ENCODE measurements at regions not wholly inside any gene's neighbourhood (a gene's known extent, or its start where the extent isn't known, plus 50 kb on each side); places are given as distances from the start of the nearest gene placed in this dataset.
A peak's percentile ranks its signal among the peaks of the same experiment; 100 is the strongest.

DNA sequence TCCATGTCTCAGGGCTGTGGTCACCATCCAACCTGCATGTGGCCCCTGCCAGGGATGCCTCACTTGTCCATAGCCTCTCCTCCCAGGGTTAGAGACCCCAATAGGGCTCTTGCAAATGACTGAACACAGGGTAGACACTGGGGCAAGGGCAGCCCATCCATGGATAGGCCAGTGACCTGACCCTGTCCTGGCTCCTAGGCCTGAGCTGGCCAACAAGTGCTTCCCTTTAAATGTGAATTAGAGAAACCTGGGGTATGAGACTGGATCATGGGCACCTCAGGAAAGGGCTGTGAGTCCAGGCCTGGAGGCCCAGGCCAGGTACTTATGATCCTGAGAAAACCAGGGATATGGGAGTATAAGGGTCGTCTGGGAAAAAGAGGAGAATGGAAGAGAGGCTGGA, 64.5 kb downstream of the COPS8 start:
- Mint-ChIP-seq H3K9me3 (ENCODE audit: unreplicated experiment) (peaks cover 2% of the 10 kb centered on the region), H3K27me3 (ENCODE audit: unreplicated experiment) (no peaks in the 10 kb centered on the region), H3K27ac (ENCODE audit: unreplicated experiment) (no peak overlapping the region), H3K4me3 (ENCODE audit: unreplicated experiment) (no peak overlapping the region), H3K36me3 (ENCODE audit: unreplicated experiment) (peaks cover 15% of the 10 kb centered on the region), H3K4me1 (ENCODE audit: low read depth, unreplicated experiment) (no peaks in the 10 kb centered on the region)
- TF ChIP-seq, protein P1, sequence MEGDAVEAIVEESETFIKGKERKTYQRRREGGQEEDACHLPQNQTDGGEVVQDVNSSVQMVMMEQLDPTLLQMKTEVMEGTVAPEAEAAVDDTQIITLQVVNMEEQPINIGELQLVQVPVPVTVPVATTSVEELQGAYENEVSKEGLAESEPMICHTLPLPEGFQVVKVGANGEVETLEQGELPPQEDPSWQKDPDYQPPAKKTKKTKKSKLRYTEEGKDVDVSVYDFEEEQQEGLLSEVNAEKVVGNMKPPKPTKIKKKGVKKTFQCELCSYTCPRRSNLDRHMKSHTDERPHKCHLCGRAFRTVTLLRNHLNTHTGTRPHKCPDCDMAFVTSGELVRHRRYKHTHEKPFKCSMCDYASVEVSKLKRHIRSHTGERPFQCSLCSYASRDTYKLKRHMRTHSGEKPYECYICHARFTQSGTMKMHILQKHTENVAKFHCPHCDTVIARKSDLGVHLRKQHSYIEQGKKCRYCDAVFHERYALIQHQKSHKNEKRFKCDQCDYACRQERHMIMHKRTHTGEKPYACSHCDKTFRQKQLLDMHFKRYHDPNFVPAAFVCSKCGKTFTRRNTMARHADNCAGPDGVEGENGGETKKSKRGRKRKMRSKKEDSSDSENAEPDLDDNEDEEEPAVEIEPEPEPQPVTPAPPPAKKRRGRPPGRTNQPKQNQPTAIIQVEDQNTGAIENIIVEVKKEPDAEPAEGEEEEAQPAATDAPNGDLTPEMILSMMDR (IDR thresholded peaks at IDR 0.05; ENCODE audit: partially characterized antibody, unreplicated experiment) = no peak
- DNase-seq = no peak

DNA sequence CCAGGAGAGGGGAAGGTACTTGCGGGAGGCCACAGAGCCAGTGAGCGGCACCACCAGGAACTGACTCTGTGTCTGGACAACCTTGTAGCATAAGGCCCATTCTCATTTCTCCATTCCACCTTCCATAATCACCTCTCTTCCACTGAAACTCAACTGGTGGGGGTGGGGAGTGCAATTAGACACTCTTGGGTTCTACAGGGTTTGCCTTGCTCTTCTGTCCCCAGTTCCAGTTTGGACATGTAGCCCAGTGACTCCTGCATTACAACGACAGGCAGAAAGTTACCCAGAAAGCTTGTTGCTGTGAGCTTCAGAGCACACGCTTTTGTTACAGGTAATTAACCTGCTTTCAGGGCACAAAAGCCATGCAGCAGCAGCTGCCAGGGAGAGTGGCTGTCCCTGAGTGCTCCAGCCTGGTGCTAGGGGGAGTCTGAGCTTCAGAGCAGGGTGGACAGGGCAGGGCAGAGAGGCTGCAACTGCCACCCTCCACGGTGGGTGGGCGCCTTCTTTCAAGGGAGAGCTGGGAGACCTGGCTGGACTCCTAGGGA, 65.2 kb downstream of the COPS8 start:
- no peak overlapping the region for H3K4me3 Mint-ChIP-seq (ENCODE audit: unreplicated experiment)
- H3K27me3 Mint-ChIP-seq (ENCODE audit: unreplicated experiment) = no peaks in the 10 kb centered on the region
- no peak overlapping the region for H3K27ac Mint-ChIP-seq (ENCODE audit: unreplicated experiment)
- no peak for DNase-seq
- H3K9me3 Mint-ChIP-seq (ENCODE audit: unreplicated experiment) = peaks cover 2% of the 10 kb centered on the region
- H3K36me3 Mint-ChIP-seq (ENCODE audit: unreplicated experiment) = peaks cover 15% of the 10 kb centered on the region
- TF ChIP-seq, protein P1 (IDR thresholded peaks at IDR 0.05; ENCODE audit: partially characterized antibody, unreplicated experiment) = no peak
- H3K4me1 Mint-ChIP-seq (ENCODE audit: low read depth, unreplicated experiment) = no peaks in the 10 kb centered on the region

DNA sequence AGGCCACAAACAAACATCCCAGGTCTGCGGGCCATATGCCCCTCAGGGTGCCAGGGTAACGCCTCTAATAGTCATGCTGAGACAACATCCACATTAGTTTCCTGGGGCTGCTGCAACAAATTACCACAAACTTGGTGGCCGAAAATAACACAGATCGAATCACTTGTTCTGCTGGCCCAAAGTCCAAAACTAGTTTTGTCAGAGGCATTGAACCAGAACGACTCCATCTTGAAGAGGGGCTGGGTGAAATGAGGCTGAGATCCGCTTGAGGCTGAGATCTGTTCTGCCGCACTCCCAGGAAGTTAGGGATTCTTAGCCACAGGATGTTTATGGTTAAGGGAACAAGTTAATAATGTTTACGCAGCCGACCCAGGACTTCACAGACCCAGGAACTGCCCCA, 66.7 kb downstream of the COPS8 start:
- H3K4me3 Mint-ChIP-seq (ENCODE audit: unreplicated experiment) = no peak overlapping the region
- TF ChIP-seq, protein P1 (IDR thresholded peaks at IDR 0.05; ENCODE audit: partially characterized antibody, unreplicated experiment) = no peak
- H3K36me3 Mint-ChIP-seq (ENCODE audit: unreplicated experiment) = peaks cover 9% of the 10 kb centered on the region
- no peaks in the 10 kb centered on the region for H3K9me3 Mint-ChIP-seq (ENCODE audit: unreplicated experiment)
- no peaks in the 10 kb centered on the region for H3K27me3 Mint-ChIP-seq (ENCODE audit: unreplicated experiment)
- H3K4me1 Mint-ChIP-seq (ENCODE audit: low read depth, unreplicated experiment) = no peaks in the 10 kb centered on the region
- H3K27ac Mint-ChIP-seq (ENCODE audit: unreplicated experiment) = no peak overlapping the region
- DNase-seq = no peak

DNA sequence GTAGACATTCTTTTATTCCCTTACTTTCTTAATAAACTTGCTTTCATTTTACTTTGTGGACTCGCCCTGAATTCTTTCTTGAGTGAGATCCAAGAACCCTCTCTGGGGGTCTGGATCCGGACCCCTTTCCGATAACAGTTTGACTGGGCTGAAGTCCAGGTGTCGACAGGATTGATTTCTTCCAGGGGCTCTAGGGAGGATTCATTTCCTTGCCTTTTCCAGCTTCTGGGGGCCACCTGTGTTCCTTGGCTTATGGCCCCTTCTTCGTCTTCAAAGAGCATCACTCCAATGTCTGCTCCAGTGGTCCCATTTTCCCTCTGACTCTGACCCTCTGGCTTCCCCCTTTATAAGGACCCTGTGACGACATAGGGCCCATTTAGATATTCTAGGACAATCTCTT, 67.5 kb downstream of the COPS8 start:
- Mint-ChIP-seq H3K27ac (ENCODE audit: unreplicated experiment) (no peak overlapping the region), H3K27me3 (ENCODE audit: unreplicated experiment) (no peaks in the 10 kb centered on the region), H3K4me1 (ENCODE audit: low read depth, unreplicated experiment) (no peaks in the 10 kb centered on the region), H3K9me3 (ENCODE audit: unreplicated experiment) (no peaks in the 10 kb centered on the region), H3K36me3 (ENCODE audit: unreplicated experiment) (peaks cover 4% of the 10 kb centered on the region), H3K4me3 (ENCODE audit: unreplicated experiment) (no peak overlapping the region)
- TF ChIP-seq, protein P1 (IDR thresholded peaks at IDR 0.05; ENCODE audit: partially characterized antibody, unreplicated experiment) = no peak
- no peak for DNase-seq

DNA sequence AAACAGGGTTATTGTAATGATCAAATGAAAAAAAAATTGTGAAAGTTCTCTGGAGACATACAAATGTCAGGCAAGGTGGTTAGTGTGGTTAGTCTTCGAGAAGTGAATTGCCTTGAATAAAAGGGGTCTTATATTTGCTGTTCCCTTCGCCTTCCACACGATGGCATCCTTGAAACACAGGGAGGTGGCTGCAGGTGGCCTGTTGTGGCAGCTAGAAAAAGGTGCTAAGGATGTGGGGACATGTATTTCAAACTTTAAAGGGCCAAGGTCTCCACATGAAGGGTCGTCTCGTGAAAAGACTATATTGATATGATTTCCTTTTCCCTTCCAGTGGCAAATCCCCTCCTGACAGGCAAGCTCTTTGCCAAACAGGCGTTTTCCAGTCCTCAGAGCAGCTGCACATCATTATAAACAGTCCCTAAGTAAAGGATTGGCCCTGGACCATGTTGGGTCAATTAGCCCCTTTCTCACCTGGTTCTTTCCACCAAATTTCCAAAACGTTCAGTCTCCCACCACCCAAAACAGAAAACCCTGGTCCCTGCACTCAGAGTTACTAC, 68.5 kb downstream of the COPS8 start:
- DNase-seq = peak; percentile 56
- Mint-ChIP-seq H3K4me3 (ENCODE audit: unreplicated experiment) (no peak overlapping the region), H3K4me1 (ENCODE audit: low read depth, unreplicated experiment) (no peaks in the 10 kb centered on the region), H3K36me3 (ENCODE audit: unreplicated experiment) (no peaks in the 10 kb centered on the region), H3K27me3 (ENCODE audit: unreplicated experiment) (no peaks in the 10 kb centered on the region), H3K9me3 (ENCODE audit: unreplicated experiment) (no peaks in the 10 kb centered on the region), H3K27ac (ENCODE audit: unreplicated experiment) (no peak overlapping the region)
- TF ChIP-seq, protein P1 (IDR thresholded peaks at IDR 0.05; ENCODE audit: partially characterized antibody, unreplicated experiment) = peak; percentile 13

Measured in glutamatergic neuron (in vitro differentiated cells).